PC-3 (cell line): ENCODE measurements at regions not wholly inside any gene's neighbourhood (a gene's known extent, or its start where the extent isn't known, plus 50 kb on each side); places are given as distances from the start of the nearest gene placed in this dataset.
"Not testable (repeated sequence)": the region's sequence is repeated elsewhere in the genome, so short reads cannot be mapped to it uniquely, and the experiment has no call there.

Source experiments
- ATAC-seq: fragments of 200-7000 bp; cut with Tn5 transposase; 2 replicates; pipeline ENCODE4 v1.9.1; 2020; ENCODE audit warnings: mild to moderate bottlenecking, moderate library complexity
- BruUV-seq: library from RNA; stranded (reverse); fragments of 400-500 nt; replicated peaks from 2 replicates; lab custom pipeline; 2021; lab: Mats Ljungman, UMichigan
- CTCF ChIA-PET: fragments of 300-600 bp; sonication (Branson Sonifier 250); formaldehyde crosslinking; loops from one replicate; lab custom pipeline; 2022; ENCODE audit warnings: antibody characterized with exemption; lab: Charles Lee
- POLR2A ChIA-PET: fragments of 300-600 bp; sonication (Branson Sonifier 250); formaldehyde crosslinking; loops from one replicate; lab custom pipeline; 2022; ENCODE audit warnings: antibody characterized with exemption; ENCODE audit not compliant: unreplicated experiment; lab: Charles Lee
- DNase-seq: peaks from one replicate; pipeline ENCODE4 v3.0.0-alpha.2; 2015
- H2AFZ ChIP-seq: fragments of 300-600 bp; sonication (generic); 2 replicates; pipeline ENCODE4 v1.6.0; 2016; ENCODE audit warnings: antibody characterized with exemption, low read length
- H3F3A ChIP-seq: fragments of 300-600 bp; sonication (generic); one replicate; pipeline ENCODE4 v1.6.0; 2017; ENCODE audit warnings: antibody characterized with exemption, low read length, control low read depth, mild to moderate bottlenecking; ENCODE audit not compliant: unreplicated experiment
- H3K27ac ChIP-seq: fragments of 300-600 bp; sonication (generic); 2 replicates; pipeline ENCODE4 v1.5.1; 2016; ENCODE audit warnings: mild to moderate bottlenecking, low read length
- H3K27me3 ChIP-seq: fragments of 300-600 bp; sonication (generic); 2 replicates; pipeline ENCODE4 v1.6.1; 2016; ENCODE audit warnings: low read length, mixed read lengths
- H3K36me3 ChIP-seq: fragments of 300-600 bp; sonication (generic); 2 replicates; pipeline ENCODE4 v1.6.1; 2016; ENCODE audit warnings: low read depth, mixed run types, low read length, mixed read lengths
- H3K4me1 ChIP-seq: fragments of 300-600 bp; sonication (generic); 2 replicates; pipeline ENCODE4 v1.5.1; 2016; ENCODE audit warnings: low read length; ENCODE audit not compliant: insufficient read depth
- H3K4me2 ChIP-seq: fragments of 300-600 bp; sonication (generic); 2 replicates; pipeline ENCODE4 v1.6.0; 2016; ENCODE audit warnings: low read length
- H3K4me3 ChIP-seq: fragments of 300-600 bp; sonication (generic); 2 replicates; pipeline ENCODE4 v1.5.1; 2016; ENCODE audit warnings: mild to moderate bottlenecking, low read length, mixed read lengths
- H3K79me2 ChIP-seq: fragments of 300-600 bp; sonication (generic); 2 replicates; pipeline ENCODE4 v1.6.1; 2017; ENCODE audit warnings: low read length, mixed read lengths
- H3K9ac ChIP-seq: fragments of 300-600 bp; sonication (generic); 2 replicates; pipeline ENCODE4 v1.6.0; 2016; ENCODE audit warnings: mild to moderate bottlenecking, low read length
- H3K9me2 ChIP-seq: fragments of 300-600 bp; sonication (generic); replicated peaks from 2 replicates; pipeline ENCODE4 v1.6.1; 2016; ENCODE audit warnings: mixed run types, low read length, mixed read lengths
- H3K9me3 ChIP-seq: fragments of 300-600 bp; sonication (generic); 2 replicates; pipeline ENCODE4 v1.6.1; 2016; ENCODE audit warnings: low read length, mixed read lengths
- H4K20me1 ChIP-seq: fragments of 300-600 bp; sonication (generic); 2 replicates; pipeline ENCODE4 v1.6.1; 2016; ENCODE audit warnings: low read length, mixed read lengths
- intact Hi-C: fragments of 100-400 bp; cut with micrococcal nuclease; formaldehyde crosslinking; loops from 2 replicates; pipeline ENCODE4 v1.9.0; 2023

- H3K4me3 ChIP-seq, DNase-seq, H2AFZ ChIP-seq, intact Hi-C loops, H3K4me2 ChIP-seq, H4K20me1 ChIP-seq, H3K9ac ChIP-seq, H3K9me2 ChIP-seq, H3F3A ChIP-seq, POLR2A ChIA-PET, H3K27me3 ChIP-seq, H3K9me3 ChIP-seq, BruUV-seq, H3K36me3 ChIP-seq, H3K4me1 ChIP-seq, H3K79me2 ChIP-seq, CTCF ChIA-PET, H3K27ac ChIP-seq, ATAC-seq: not testable (repeated sequence)
Measured at GRCh38 chr21:5051303-5052018, 5469.9 kb upstream of the TPTE start.

GRCh38 chr21:5055027-5055754 is 5466.2 kb upstream of the TPTE start:
- BruUV-seq, intact Hi-C loops, H3K4me3 ChIP-seq, H3K4me1 ChIP-seq, H4K20me1 ChIP-seq, H3K36me3 ChIP-seq, H3K9ac ChIP-seq, POLR2A ChIA-PET, H3K4me2 ChIP-seq, H3K9me3 ChIP-seq, H3K79me2 ChIP-seq, H2AFZ ChIP-seq, H3F3A ChIP-seq, CTCF ChIA-PET, H3K9me2 ChIP-seq, H3K27me3 ChIP-seq: not testable (repeated sequence)
- DNase-seq (peak; percentile 23), ATAC-seq (peak; percentile 86)
- H3K27ac ChIP-seq, result peak overlapping the region; percentile 50; the same call in 1 of the 2 replicates

DNA sequence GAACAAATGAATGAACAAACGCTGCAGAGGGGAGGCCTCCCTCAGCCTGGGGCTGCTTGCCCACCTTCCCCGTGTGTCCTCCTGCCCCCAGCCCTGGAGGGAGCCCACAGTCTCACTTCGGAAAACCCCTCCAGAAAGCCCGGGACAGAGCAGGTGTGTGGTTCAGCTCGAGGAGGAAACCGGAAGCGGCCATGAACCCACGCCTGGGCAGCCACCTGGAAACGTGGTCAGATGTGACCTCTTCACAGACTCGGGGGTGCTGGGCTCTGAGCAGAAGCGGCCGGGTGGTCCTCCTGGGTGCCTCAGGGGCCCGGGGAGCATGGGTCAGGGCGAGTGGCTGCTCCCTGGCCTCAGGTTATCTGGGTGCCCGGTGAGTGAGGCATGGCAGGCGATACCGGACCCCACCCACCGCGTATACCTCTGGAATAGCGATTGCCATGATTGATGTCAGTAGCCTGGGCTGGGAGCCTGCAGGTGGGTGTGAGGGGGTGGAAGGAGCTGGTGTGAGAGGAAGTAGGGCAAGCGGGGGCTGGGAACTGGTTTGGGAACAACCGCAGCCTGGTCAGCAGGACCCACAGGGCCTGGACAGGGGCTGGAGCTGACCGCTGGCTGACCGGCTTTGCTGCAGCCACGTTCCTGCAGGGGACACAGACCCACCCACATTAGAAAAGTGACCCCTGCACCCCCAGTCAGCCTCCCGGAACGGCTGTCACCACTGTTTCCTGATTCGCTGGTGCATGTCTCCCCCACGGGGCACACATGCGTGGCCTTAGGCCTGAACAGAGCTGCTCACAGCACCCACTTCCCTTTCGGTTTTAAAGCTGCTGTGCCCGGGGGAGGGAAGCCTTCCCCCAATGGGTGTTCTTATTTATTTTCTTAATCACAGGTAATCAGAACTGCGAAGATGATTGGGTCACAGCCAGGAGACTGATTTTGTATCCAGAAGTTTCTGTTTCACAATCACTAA is 5465.1 kb upstream of the TPTE start:
- H3K9me3 ChIP-seq, H2AFZ ChIP-seq, POLR2A ChIA-PET, H3K36me3 ChIP-seq, H3F3A ChIP-seq, H3K4me2 ChIP-seq, CTCF ChIA-PET, H3K9me2 ChIP-seq, H4K20me1 ChIP-seq, H3K9ac ChIP-seq, BruUV-seq, H3K27ac ChIP-seq, H3K79me2 ChIP-seq, H3K4me3 ChIP-seq, intact Hi-C loops, DNase-seq, H3K27me3 ChIP-seq, H3K4me1 ChIP-seq: not testable (repeated sequence)
- peak; percentile 46 for ATAC-seq

GRCh38 chr21:5057077-5057476 is 5464.3 kb upstream of the TPTE start:
- BruUV-seq, result TSS peak; percentile 73
- H3K79me2 ChIP-seq, H3K36me3 ChIP-seq, H3K4me3 ChIP-seq, H3K4me2 ChIP-seq, H2AFZ ChIP-seq, H3F3A ChIP-seq, POLR2A ChIA-PET, H3K9me3 ChIP-seq, H3K4me1 ChIP-seq, H4K20me1 ChIP-seq, H3K27me3 ChIP-seq, CTCF ChIA-PET, intact Hi-C loops, H3K27ac ChIP-seq, H3K9me2 ChIP-seq, DNase-seq, H3K9ac ChIP-seq: not testable (repeated sequence)
- ATAC-seq, result peak; percentile 37

DNA sequence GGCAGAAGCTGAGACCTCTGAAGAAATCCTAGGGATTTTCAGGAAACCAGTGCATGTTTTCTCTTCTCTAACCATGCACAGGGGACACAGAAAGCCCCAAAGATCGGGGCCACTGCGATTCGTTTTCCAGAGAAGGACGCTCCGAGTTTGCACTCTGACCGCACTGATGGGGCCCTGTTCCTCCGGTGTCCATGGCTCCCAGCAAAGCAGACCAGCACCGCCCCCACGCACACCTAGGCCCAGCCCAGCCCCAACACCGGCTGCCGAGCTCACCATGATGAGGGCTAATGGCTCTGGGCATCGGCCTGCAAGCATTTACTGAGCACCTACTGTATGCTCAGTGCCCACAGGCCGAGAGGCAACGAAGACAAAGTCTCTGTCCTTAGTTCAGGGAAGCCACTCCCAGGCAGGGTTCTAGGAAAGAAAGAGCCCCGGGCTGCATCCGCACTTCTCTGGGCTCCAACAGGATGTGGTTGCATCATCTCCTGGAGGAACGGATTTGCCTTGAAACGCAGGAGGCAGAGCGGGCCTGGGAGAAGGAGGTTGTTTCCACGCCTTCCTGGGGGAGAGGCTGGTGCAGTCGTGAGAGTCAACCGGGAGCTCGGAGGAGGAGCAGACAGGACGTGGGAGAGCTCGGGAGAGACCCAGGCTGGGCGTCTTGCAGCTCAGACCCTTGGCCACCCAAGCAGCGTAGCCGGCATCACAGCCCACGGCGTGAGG is 5460.9 kb upstream of the TPTE start:
- BruUV-seq, H3K27ac ChIP-seq, H3K9me2 ChIP-seq, H3K27me3 ChIP-seq, H3K4me2 ChIP-seq, H3F3A ChIP-seq, POLR2A ChIA-PET, H3K36me3 ChIP-seq, intact Hi-C loops, H2AFZ ChIP-seq, H4K20me1 ChIP-seq, H3K4me3 ChIP-seq, H3K4me1 ChIP-seq, H3K9ac ChIP-seq, DNase-seq, CTCF ChIA-PET, H3K9me3 ChIP-seq, H3K79me2 ChIP-seq: not testable (repeated sequence)
- ATAC-seq, result peak; percentile 8; the same call in 1 of the 2 replicates

- ATAC-seq, H3K36me3 ChIP-seq, POLR2A ChIA-PET: not testable (repeated sequence)
Measured at GRCh38 chr21:5064581-5065142, 5456.7 kb upstream of the TPTE start.

More at GRCh38 chr21:5064581-5065142, 5456.7 kb upstream of the TPTE start:
- H3K9me3 ChIP-seq, H3K4me3 ChIP-seq, H3K27ac ChIP-seq, H3K9me2 ChIP-seq, intact Hi-C loops, H3K27me3 ChIP-seq, H3K9ac ChIP-seq, BruUV-seq, H3K4me2 ChIP-seq, DNase-seq, CTCF ChIA-PET, H3F3A ChIP-seq, H4K20me1 ChIP-seq, H3K4me1 ChIP-seq, H3K79me2 ChIP-seq, H2AFZ ChIP-seq: not testable (repeated sequence)
